ENCODE measurements at regions not wholly inside any gene's neighbourhood (a gene's known extent, or its start where the extent isn't known, plus 50 kb on each side); places are given as distances from the start of the nearest gene placed in this dataset.

- DNase-seq = no peak
Measured at GRCh38 chr19:31502536-31503170, 153.4 kb upstream of the TSHZ3 start.

DNA sequence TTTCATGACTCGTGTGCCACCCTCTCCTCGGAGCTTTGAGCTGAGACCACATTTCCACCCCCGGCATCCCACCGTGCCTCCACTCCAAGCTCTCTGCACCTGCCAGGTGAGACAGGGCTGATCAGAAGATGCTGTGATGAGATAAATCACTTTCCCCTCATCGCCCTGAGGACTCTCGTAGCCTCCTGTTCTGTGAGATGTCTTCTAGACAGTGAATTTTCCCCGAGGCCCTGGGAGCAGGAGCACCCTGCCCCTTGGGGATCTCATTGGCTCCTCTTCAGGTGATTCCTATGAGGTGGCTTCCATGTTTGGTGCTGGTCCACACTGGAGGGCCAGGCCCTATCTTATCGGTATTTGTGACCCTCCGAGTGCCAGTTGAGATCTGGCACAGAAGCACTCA is 154.0 kb upstream of the TSHZ3 start:
- DNase-seq = no peak

GRCh38 chr19:31504221-31504620 is 155.0 kb upstream of the TSHZ3 start:
- no peak for DNase-seq

GRCh38 chr19:31505596-31505910 is 156.3 kb upstream of the TSHZ3 start:
- DNase-seq = no peak

- DNase-seq = no peak
Measured at GRCh38 chr19:31506102-31506501, 156.9 kb upstream of the TSHZ3 start.

GRCh38 chr19:31510635-31511034 is 161.4 kb upstream of the TSHZ3 start:
- no peak for DNase-seq

GRCh38 chr19:31511098-31511497 is 161.9 kb upstream of the TSHZ3 start:
- DNase-seq = no peak

- no peak for DNase-seq
Measured at GRCh38 chr19:31511696-31512095, 162.5 kb upstream of the TSHZ3 start.

- DNase-seq = no peak
Measured at GRCh38 chr19:31512181-31512970, 163.1 kb upstream of the TSHZ3 start.

GRCh38 chr19:31513841-31514240 is 164.6 kb upstream of the TSHZ3 start:
- no peak for DNase-seq

DNA sequence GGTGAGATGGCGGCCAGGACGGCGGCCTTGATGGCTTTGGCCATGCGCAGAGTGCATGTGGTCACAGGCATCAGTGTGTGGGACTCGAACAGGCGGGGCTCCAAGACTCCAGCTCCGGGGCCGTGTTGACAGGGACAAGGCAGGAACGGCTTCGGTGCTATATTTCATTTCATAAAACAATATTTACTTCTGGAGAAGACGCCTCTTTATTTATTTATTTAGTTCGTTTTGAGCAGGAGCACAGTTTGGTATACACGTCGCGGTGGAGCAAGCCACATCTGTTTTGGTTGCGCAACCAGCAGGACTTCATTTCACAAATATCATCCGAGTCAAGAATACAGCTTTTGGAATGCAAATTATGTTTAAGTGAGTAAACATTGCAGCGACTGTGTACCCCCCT is 166.7 kb upstream of the TSHZ3 start:
- no peak for DNase-seq

DNA sequence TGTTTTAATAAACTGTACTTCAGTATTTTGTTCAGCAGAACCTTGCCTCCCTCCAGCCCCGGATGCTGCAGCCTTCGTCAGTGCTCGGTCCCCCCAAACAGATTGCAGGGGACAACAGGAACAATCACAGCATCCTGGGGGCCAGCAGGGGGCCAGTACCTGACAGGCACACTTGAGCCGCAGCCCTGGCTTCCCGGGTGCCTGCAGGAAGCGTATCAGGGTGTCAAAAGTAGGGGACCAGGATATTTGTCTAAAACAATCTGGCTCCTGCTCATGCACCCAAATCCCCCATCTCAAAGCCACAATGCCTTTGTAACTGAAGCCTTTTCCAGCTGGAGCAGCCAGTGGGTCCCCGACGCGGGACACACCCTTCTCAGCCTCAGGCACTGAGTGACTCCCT is 167.5 kb upstream of the TSHZ3 start:
- no peak for DNase-seq

GRCh38 chr19:31517224-31518180 is 168.3 kb upstream of the TSHZ3 start:
- DNase-seq = no peak

DNA sequence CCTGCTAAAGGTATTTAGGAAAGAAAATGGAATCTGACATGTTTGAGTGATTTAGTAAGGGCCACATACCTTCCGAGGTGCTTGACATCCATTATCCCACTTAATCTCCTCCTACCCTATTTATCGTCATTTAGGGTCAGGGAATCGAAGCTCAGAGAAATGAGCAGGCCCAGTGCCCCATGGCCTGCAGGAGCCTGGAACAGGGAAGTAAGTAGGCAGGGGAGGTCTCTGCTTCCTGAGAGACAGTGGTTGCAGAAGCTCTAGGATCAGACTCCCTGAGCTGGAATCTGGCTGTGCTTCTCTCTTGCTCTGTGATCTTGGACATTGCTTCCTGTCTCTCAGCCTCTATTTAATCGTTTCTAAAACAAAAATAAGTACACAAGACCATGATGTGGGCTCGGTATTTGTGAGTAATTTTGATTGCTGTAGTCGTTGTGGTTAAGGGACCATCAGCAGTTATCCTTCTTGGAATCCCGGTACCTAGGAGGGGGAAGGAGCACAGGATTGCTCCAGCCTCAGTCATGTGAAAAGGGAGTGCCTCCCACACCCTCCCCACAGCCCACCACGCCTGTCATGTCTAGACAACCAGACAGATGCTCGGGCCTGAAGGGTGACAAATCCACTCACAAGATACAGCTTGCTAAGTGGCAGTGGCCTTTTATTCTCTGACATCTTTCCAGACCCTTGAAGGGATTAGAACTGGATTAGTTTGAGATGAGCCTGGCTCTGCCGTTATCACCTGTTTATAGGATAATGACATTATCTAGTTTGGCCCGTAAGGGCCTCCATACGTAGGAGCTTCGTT is 169.2 kb upstream of the TSHZ3 start:
- DNase-seq = no peak

DNA sequence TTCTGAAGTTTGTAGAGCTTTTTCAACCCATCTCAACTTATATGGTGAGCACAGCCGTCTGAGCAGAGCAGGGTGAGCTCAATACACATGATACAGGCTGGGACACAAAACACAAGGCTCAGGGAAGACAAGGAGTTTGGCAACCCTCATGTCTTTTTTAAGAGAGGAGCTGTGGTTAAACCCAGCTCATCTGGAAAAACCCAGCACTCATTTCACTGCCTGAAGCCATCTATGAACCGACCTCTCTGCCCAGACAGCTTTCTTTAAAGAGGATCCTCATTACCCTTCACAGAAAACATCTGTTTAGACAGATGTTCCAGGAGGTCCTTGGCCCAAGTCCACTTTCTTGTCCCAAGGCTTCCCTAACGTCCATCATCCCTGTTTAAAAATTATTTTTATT is 170.0 kb upstream of the TSHZ3 start:
- no peak for DNase-seq

GRCh38 chr19:31519908-31520307 is 170.7 kb upstream of the TSHZ3 start:
- DNase-seq = no peak

- no peak for DNase-seq
Measured at GRCh38 chr19:31520633-31521032, 171.4 kb upstream of the TSHZ3 start.

DNA sequence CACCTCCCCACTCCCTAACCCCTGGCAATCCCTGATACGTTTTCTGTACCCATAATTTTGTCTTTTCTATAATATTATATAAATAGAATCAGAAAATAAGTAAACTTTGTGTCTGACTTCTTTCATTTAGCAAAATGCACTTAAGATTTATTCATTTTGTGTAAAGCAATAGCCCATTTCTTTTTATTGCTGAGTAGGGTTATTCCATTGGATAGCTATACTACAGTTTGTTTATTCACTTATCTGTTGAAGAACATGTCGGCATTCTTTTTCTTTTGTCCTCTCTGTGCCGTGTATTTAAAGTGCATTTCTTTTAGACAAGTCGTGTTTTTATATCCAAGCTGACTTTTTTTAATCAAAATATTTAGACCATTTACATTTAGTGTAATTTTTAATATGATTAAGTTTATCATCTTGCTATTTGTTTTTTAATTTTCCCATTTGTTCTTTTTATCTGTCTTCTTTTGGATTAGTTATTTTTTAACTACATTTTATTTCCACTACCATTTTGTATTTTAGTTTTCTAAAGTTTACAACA is 176.4 kb upstream of the TSHZ3 start:
- no peak for DNase-seq

DNA sequence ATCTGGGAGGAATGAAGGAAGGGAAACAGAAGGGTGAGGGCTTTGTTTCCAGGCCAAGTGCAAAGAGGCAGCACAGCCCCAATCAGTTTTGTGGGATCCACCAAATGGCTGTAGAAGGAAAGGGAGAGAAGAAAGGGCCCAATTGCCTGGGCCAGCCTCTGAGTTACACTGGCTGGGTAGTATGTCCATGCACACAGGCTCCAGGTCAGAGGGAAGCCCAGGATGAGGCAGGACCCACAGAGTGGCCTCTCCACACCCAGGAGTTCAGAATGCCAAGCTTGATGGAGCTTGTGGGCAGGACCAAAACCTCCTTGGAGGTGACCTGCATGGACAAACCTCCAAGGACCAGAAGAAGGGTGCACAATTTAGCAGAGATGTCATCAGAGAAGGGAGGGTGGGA is 178.2 kb upstream of the TSHZ3 start:
- DNase-seq = no peak

DNA sequence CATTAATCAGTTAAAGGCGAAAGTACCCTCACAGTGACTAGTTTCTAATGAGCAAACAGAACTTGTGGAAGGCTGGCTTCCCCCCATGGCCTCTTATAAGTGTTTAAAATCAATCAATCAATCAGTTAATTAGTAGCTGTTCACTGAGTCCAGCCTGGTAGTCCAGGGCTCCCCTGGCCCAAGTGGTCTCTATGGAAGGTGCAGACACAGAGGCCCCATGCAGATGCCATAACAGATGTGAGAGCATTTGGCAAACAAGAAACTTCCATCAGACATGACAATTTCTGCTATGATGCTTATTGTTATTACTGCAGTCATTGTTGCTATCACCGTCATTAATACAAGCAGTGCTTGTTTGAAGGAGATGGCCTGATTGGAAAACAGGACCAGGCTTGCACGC is 179.0 kb upstream of the TSHZ3 start:
- DNase-seq = no peak

GRCh38 chr19:31529121-31529520 is 179.9 kb upstream of the TSHZ3 start:
- DNase-seq = no peak

DNA sequence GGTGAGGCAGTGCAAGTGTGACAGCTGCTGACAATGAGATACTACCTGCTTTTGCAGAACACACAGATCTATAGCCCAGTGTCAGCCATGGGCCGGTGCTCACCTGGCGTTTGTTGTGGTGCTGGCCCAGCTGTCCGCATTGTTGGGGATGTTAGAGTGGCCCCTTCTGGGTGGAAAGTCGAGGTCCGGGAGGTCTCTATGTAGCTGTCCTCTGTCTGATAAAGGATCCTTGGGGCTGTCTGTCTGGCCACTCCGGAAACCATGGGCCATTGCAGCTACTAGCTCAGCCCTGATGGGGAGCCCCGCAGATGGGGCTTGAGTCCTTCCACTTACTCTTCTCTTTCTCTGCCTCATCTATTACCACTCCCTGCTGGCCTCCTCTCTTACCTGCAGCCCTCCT is 181.5 kb upstream of the TSHZ3 start:
- no peak for DNase-seq

DNA sequence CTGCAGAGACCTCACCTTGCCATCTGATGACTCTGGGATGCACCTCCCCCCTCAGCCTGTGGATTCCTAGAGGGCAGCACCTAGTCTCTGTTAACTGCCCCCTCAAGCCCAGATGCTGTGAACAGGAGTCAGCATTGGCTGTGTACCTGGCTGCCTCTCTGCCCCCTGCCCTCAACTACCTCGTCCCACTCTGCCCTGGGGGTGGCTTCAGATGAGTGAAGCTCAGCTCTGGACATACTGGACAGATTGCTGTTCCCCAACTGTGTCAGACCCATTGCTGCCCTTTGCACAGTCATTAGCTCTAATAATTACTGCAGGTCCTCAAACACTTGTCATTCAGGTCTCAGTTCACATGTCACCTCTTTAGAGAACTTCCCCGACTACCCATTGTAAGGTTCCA is 182.1 kb upstream of the TSHZ3 start:
- no peak for DNase-seq

Data from NCI-H146 (cell line).